T-helper 1 cell treated with Interleukin-12 subunit alpha and Interleukin-12 subunit beta and Interleukin-4 antibody, amounts not matched to agents 30 μg/mL and 1 μg/mL, for 36 hours (primary cell): ENCODE measurements at regions not wholly inside any gene's neighbourhood (a gene's known extent, or its start where the extent isn't known, plus 50 kb on each side); places are given as distances from the start of the nearest gene placed in this dataset.
"Not testable (repeated sequence)": the region's sequence is repeated elsewhere in the genome, so short reads cannot be mapped to it uniquely, and the experiment has no call there.

Source experiments
- H3K27ac Mint-ChIP-seq: one replicate; pipeline ENCODE4 v1.8.0; 2021; ENCODE audit warnings: mild to moderate bottlenecking, mixed read lengths
- H3K27me3 Mint-ChIP-seq: one replicate; pipeline ENCODE4 v1.8.0; 2021; ENCODE audit warnings: low read depth, mixed read lengths
- H3K36me3 Mint-ChIP-seq: one replicate; pipeline ENCODE4 v1.8.0; 2021; ENCODE audit warnings: low read depth, mixed read lengths
- H3K4me1 Mint-ChIP-seq: one replicate; pipeline ENCODE4 v1.8.0; 2021; ENCODE audit warnings: low read depth, mixed read lengths
- H3K4me3 Mint-ChIP-seq: one replicate; pipeline ENCODE4 v1.8.0; 2021; ENCODE audit warnings: mild to moderate bottlenecking, moderate library complexity, mixed read lengths
- H3K9me3 Mint-ChIP-seq: one replicate; pipeline ENCODE4 v1.8.0; 2021; ENCODE audit warnings: mixed read lengths

DNA sequence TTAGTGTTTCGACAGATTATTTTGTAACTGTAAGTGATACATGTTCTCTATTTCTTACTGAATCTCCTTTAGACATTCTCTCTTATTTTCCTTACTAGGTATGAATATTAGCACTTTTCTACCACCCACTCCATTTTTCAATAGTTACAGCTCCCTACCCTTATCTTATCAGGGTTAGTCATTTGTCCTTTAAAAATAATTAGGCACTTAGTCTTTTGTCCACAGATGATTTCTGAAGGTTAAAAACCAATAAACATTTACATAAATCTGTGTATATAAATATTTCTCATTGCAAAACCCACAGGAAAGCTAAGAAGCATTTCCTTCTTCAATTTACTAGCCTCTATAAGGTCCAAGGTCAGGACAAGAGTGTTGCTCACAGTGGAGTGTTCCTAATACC is 624.1 kb upstream of the MIR17HG start:
- H3K4me3 Mint-ChIP-seq: no peak overlapping the region
- no peaks in the 10 kb centered on the region for H3K27me3 Mint-ChIP-seq
- no peaks in the 10 kb centered on the region for H3K36me3 Mint-ChIP-seq
- peaks cover 3% of the 10 kb centered on the region for H3K9me3 Mint-ChIP-seq
- H3K4me1 Mint-ChIP-seq: no peaks in the 10 kb centered on the region
- H3K27ac Mint-ChIP-seq: no peak overlapping the region

- Mint-ChIP-seq H3K36me3 (no peaks in the 10 kb centered on the region), H3K9me3 (peaks cover 9% of the 10 kb centered on the region), H3K4me1 (no peaks in the 10 kb centered on the region), H3K4me3 (no peak overlapping the region), H3K27ac (no peak overlapping the region), H3K27me3 (no peaks in the 10 kb centered on the region)
Observed at GRCh38 chr13:90726375-90726774, 621.1 kb upstream of the MIR17HG start.

DNA sequence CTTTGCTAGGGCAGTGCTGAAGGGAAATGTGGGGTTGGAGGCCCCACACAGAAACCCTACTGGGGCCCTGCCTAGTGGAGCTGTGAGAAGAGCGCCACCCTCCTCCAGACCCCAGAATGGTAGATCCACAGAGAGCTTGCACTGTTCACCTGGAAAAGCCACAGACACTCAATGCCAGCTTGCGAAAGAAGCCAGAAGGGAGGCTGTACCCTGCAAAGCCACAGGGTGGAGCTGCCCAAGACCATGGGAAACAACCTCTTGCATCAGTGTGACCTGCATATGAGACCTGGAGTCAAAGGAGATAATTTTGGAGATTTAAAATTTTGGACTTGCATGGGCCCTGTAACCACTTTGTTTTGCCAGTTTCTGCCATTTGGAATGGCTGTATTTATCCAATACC is 615.4 kb upstream of the MIR17HG start:
- Mint-ChIP-seq H3K4me1 (no peaks in the 10 kb centered on the region), H3K36me3 (no peaks in the 10 kb centered on the region), H3K4me3 (no peak overlapping the region), H3K27ac (no peak overlapping the region), H3K27me3 (no peaks in the 10 kb centered on the region), H3K9me3 (peaks cover 14% of the 10 kb centered on the region)

GRCh38 chr13:90734497-90734896 is 613.0 kb upstream of the MIR17HG start:
- not testable (repeated sequence) for H3K36me3 Mint-ChIP-seq, H3K4me1 Mint-ChIP-seq, H3K27me3 Mint-ChIP-seq, H3K4me3 Mint-ChIP-seq, H3K27ac Mint-ChIP-seq
- H3K9me3 Mint-ChIP-seq: peaks cover 14% of the 10 kb centered on the region

DNA sequence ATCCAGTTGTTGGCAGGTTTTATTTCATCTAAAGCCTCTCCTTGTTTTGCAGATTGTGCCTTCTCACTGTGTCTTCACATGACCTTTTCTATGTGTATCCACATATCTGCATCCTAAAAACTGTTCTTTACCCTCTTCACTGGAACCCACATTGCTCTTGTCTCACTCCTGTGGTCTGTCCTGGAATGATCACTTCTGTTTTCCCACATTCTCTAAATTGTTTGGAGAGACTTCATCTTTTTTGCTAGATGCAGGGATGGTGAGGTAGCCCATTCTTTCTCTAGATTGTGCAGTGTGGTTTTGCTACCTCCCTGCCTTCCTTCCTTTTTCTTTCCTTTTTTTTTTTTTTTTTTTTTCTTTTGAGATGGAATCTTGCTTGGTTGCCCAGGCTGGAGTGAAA is 608.6 kb upstream of the MIR17HG start:
- Mint-ChIP-seq H3K4me3 (no peak overlapping the region), H3K9me3 (peaks cover 6% of the 10 kb centered on the region), H3K27ac (no peak overlapping the region), H3K36me3 (no peaks in the 10 kb centered on the region), H3K27me3 (no peaks in the 10 kb centered on the region), H3K4me1 (no peaks in the 10 kb centered on the region)

- no peaks in the 10 kb centered on the region for H3K36me3 Mint-ChIP-seq
- H3K27me3 Mint-ChIP-seq: no peaks in the 10 kb centered on the region
- H3K4me3 Mint-ChIP-seq: no peak overlapping the region
- H3K27ac Mint-ChIP-seq: no peak overlapping the region
- H3K9me3 Mint-ChIP-seq: peaks cover 6% of the 10 kb centered on the region
- H3K4me1 Mint-ChIP-seq: no peaks in the 10 kb centered on the region
Observed at GRCh38 chr13:90740099-90740498, 607.4 kb upstream of the MIR17HG start.

GRCh38 chr13:90742381-90742780 is 605.1 kb upstream of the MIR17HG start:
- Mint-ChIP-seq H3K36me3 (no peaks in the 10 kb centered on the region), H3K27me3 (no peaks in the 10 kb centered on the region), H3K9me3 (peaks cover 3% of the 10 kb centered on the region), H3K4me3 (no peak overlapping the region), H3K4me1 (no peaks in the 10 kb centered on the region), H3K27ac (no peak overlapping the region)

GRCh38 chr13:90746230-90746629 is 601.3 kb upstream of the MIR17HG start:
- no peak overlapping the region for H3K27ac Mint-ChIP-seq
- no peaks in the 10 kb centered on the region for H3K27me3 Mint-ChIP-seq
- no peaks in the 10 kb centered on the region for H3K4me1 Mint-ChIP-seq
- H3K9me3 Mint-ChIP-seq: peaks cover 21% of the 10 kb centered on the region
- H3K4me3 Mint-ChIP-seq: no peak overlapping the region
- no peaks in the 10 kb centered on the region for H3K36me3 Mint-ChIP-seq

DNA sequence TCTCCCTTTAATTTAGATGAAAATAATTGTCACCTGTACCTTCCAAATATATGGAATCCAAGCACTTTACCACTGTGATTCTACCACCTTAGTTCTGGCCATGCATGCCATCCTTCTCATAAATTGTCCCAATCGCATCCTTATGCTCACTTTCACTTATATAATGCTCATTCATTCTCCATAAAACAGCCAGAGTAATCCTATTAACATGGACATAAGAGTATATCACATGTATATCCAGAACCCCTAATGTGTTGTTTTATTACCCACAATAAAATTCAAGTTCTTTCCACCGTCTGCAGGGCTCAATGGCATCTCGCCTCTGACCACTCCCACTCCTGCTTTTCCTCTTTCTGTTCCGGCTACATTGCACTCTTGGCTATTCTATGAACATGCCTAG is 597.5 kb upstream of the MIR17HG start:
- no peaks in the 10 kb centered on the region for H3K36me3 Mint-ChIP-seq
- H3K27ac Mint-ChIP-seq: no peak overlapping the region
- no peaks in the 10 kb centered on the region for H3K4me1 Mint-ChIP-seq
- peaks cover 19% of the 10 kb centered on the region for H3K9me3 Mint-ChIP-seq
- no peak overlapping the region for H3K4me3 Mint-ChIP-seq
- H3K27me3 Mint-ChIP-seq: no peaks in the 10 kb centered on the region

DNA sequence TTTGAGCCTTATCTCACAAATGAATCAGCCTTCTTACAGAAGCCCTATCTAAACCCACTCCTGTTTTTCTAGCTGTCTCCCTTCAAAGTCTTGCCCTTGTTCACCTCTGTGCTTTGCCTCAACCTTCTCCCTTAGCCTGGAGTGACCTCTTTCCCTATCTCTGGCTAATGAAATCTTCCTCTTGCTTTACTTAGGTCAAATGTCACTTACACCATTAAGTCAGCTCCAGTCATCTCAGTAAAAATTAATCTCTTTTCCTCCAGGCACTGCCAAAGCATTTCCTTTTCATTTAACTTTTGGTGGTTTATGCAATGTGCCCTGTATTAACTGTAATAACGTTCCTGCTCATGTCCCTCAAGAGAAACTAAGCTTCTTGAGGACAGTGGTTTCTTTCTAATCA is 596.5 kb upstream of the MIR17HG start:
- Mint-ChIP-seq H3K27me3 (no peaks in the 10 kb centered on the region), H3K9me3 (peaks cover 19% of the 10 kb centered on the region), H3K27ac (no peak overlapping the region), H3K4me3 (no peak overlapping the region), H3K36me3 (no peaks in the 10 kb centered on the region), H3K4me1 (no peaks in the 10 kb centered on the region)

DNA sequence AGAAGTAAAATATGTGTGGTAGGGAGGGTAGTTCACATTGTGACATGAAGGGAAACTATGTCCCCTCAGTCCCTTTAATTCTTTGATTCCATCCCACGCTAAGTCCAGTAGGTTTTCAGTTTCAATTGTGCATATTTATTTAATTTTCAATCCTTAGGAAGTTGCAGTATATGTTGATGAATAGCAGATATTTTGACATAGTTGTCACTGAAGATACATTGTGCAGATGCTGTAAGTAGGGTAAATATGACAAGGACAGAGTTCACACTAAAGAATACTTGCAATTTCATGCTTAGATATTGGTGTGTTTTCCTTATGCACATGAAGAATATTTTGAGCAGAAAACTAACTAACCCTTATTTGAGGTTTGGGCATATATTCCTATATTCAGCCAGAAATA is 595.4 kb upstream of the MIR17HG start:
- Mint-ChIP-seq H3K4me3 (no peak overlapping the region), H3K9me3 (peaks cover 19% of the 10 kb centered on the region), H3K27ac (no peak overlapping the region), H3K36me3 (no peaks in the 10 kb centered on the region), H3K4me1 (no peaks in the 10 kb centered on the region), H3K27me3 (no peaks in the 10 kb centered on the region)

GRCh38 chr13:90757127-90757680 is 590.3 kb upstream of the MIR17HG start:
- Mint-ChIP-seq H3K36me3 (no peaks in the 10 kb centered on the region), H3K4me3 (no peak overlapping the region), H3K4me1 (no peaks in the 10 kb centered on the region), H3K27ac (no peak overlapping the region), H3K27me3 (no peaks in the 10 kb centered on the region), H3K9me3 (no peaks in the 10 kb centered on the region)

DNA sequence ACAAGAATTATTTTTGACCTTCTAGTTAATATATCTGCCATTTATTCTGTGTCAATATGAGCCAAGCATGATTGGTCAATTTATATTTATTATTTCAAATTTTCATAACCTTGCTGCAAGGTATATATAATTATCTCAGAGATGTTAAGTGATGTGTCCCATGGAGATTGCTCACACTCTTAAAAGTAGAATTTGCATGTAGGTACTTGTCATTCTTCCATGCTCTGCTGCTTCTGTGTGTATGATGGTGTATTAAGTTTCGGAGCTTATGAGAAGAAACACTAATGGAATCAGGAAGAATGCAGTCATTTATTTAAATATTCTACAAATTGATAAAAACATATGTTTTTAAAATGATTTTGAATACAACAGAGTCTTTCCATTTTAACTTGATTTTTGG is 586.8 kb upstream of the MIR17HG start:
- H3K4me3 Mint-ChIP-seq: no peak overlapping the region
- no peaks in the 10 kb centered on the region for H3K36me3 Mint-ChIP-seq
- no peaks in the 10 kb centered on the region for H3K9me3 Mint-ChIP-seq
- H3K4me1 Mint-ChIP-seq: no peaks in the 10 kb centered on the region
- no peaks in the 10 kb centered on the region for H3K27me3 Mint-ChIP-seq
- no peak overlapping the region for H3K27ac Mint-ChIP-seq

GRCh38 chr13:90763476-90764150 is 583.9 kb upstream of the MIR17HG start:
- Mint-ChIP-seq H3K36me3 (no peaks in the 10 kb centered on the region), H3K27me3 (no peaks in the 10 kb centered on the region), H3K27ac (no peak overlapping the region), H3K4me1 (no peaks in the 10 kb centered on the region), H3K4me3 (no peak overlapping the region), H3K9me3 (no peaks in the 10 kb centered on the region)

- Mint-ChIP-seq H3K9me3 (no peaks in the 10 kb centered on the region), H3K27ac (no peak overlapping the region), H3K4me3 (no peak overlapping the region), H3K27me3 (no peaks in the 10 kb centered on the region), H3K4me1 (no peaks in the 10 kb centered on the region), H3K36me3 (no peaks in the 10 kb centered on the region)
Observed at GRCh38 chr13:90766386-90766902, 581.0 kb upstream of the MIR17HG start.
